COLO829 (cell line): ENCODE measurements at regions not wholly inside any gene's neighbourhood (a gene's known extent, or its start where the extent isn't known, plus 50 kb on each side); places are given as distances from the start of the nearest gene placed in this dataset.

Source experiments
- DNase-seq: peaks from one replicate; pipeline ENCODE4 v3.0.0; 2012; ENCODE audit warnings: low spot score

GRCh38 chr3:102183623-102184022, 251.2 kb upstream of the ZPLD1 start:
- DNase-seq, result no peak

DNA sequence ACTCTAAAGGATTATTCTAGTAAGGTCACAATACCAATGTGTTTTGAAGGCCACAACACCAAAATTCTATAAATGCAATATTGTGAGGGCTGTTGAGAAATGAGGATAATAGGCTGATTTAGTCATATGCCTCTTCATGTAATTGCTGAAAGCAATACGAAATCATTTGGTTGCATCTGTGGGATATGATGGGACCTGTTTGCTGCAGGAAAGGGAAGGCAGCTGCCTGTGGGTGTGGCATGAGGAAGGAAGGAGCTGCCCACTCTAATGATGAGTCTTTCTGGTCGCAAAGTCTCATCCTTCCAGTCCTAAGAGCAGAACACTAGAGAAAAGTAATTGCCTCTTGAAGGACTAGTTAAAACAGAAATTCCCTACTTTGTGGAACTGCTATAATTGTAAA, 245.3 kb upstream of the ZPLD1 start:
- DNase-seq, result no peak

DNA sequence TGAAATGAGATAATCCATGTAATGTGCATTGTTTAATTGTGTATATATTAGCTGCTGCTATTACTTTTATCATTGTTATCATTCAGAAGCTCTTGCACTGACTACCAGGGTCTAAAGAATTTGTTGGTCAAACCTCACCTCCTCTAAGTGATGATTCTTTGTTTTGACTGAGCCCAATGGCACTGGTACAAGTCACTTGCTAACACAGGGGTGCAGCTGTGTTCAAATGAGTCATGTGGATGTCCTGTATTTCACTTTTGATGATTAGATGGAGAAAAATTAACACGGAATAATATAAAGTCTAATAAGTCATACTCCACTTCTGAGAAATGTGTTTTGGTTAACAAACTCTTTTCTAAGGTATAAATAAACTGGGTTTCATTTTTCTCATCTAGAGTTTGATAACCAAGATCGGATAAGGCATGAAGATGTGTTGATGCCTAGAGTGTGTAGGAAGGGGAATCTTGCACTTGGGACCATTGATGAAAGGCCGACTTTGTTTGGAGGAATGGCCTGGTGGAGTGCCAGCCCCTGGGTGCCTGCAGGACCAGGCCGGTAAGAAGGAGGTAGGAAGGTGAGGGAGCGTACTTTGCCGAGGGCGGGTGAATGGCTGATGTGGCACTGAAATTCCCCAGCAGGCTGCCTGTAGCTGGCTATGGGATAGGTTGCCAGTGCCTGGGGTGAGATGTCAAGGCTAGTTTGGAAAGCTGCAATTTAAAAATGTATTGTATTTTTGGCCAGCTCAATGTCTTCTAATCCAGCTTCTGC, 244.7 kb upstream of the ZPLD1 start:
- no peak for DNase-seq

- no peak for DNase-seq
Measured at GRCh38 chr3:102192575-102192974, 242.2 kb upstream of the ZPLD1 start.

GRCh38 chr3:102193255-102193654, 241.6 kb upstream of the ZPLD1 start:
- DNase-seq, result no peak

DNA sequence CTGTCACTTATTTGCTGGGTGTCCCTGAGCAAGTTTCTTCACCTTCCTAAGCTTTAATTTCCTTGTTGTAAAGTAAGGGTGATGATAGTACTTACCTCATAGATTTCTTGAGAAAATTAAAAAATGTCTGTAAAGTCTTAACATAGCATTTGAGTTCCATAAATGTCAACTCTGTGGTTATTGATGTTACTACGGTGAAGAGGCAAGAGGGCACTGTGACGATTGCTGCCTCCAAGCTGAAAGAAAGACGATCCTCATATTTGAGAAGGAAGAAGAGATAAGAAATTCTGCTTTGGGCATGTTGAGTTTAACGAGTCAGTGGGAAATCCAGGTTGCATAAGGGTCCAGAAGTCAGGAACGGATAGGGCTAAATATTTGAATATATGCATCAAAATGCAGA, 240.8 kb upstream of the ZPLD1 start:
- DNase-seq, result no peak

DNA sequence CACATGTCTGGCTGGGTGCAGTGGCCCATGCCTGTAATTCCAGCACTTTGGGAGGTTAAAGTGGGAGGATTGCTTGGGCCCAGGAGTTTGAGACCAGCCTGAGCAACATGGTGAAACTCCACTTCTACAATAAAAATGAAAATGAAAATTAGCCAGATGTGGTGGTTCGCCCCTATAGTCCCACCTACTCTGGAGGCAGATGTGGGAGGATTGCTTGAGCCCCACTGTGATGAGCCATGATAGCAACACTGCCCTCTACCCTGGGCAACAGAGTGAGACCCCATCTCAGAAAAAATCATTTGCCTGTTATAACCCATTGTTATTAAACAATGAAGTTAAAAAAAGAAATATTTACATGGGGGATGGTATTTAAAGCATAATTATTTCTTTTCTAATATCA, 240.1 kb upstream of the ZPLD1 start:
- DNase-seq, result no peak

DNA sequence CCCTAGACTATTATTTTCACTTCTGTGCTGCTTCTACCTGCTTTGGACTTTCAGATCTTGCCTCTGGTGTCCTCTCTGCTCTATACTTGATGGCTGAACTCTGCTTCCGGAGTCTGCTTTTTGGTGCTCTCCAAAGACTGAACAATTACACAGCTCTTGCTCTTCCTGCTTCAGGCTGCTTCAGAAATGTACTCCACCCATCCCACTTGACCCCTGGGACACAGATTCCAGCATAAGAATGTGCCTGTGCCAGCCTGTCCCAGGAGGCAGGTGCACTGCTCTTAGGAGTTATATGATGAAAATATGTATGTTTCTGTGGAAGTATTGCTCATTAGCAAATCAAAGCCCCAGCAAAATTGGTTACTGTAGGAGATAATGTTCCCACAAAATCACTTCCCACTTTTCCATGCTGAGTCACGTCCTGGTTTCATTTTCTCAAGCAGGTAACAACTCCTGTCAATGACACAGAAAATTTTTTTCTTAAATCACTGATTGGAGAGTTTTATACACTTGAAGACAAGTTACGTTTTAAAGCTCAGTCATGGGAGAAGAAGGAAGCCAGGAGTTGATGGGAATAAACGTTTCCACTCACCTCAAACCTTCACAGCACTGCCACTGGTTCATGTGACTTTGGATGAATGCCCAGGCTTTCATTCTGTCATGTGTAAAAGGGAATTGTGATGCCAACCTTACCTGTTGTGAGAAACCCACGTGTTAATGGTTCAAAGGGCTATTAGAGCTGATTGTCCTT, 239.4 kb upstream of the ZPLD1 start:
- no peak for DNase-seq

DNA sequence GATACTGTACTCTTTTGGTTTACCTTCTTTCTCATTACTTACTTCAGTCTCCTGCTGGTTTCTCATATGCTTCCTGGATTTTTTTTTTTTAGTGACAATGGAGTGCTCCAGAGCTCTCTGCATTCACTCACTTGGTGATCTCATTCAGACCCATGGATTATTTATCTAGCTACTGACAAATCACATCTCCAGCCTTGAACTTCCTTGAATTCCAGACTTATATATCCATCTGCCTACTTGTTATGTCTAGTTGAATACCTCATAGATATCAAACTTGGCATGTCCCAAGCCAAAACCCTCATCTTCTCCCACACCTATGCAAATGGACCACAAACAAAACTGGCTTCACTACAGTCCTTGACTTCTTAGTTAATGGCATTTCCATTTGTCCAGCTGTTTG, 234.7 kb upstream of the ZPLD1 start:
- DNase-seq, result no peak

DNA sequence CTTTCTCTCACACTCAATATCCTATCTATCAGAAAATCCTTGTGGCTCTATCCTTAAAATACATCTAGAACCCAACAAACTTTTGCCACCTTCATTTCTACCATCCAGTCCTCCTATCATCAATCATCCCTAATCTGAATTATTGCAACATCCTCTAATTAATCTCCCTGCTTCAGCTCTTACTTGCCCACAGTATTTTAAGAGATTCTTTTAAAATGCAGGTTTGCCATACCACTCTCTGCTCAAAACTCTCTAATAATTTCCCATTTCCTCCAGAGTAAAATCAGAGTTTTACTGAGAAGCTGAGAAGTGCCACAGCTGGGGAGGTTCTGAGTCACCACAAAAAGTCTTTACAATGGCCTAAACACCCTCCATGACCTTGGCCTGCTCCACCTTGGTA, 234.3 kb upstream of the ZPLD1 start:
- DNase-seq, result no peak

- DNase-seq, result no peak
Measured at GRCh38 chr3:102205647-102206046, 229.2 kb upstream of the ZPLD1 start.

DNA sequence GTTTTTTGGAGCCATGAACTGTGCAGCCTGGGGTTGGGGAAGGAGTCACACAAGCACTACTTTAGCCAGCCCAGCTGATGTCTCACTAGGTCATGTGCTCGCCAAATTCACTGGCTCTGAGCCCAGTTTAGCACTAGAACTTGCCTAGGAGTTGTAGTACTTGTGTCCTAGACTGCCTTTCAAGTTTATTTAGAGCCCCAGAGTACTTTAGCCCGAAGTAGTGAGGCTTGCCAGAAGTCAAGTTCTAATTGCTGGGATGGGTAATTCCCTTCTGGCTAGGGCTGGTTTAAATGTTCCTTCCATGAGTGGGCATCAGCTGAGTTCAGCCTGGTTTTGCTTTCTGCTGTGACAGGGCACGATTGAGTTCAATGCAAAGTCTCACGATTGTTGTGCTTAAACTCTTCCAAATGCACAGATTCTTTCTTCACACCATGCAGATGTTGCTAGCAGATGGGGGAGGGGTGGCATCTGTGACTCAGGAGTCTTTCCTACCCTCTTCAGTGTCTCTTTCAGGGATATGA, 228.2 kb upstream of the ZPLD1 start:
- no peak for DNase-seq

- no peak for DNase-seq
Measured at GRCh38 chr3:102207151-102207571, 227.7 kb upstream of the ZPLD1 start.

- DNase-seq, result no peak
Measured at GRCh38 chr3:102215166-102215565, 219.6 kb upstream of the ZPLD1 start.

GRCh38 chr3:102223132-102223531, 211.7 kb upstream of the ZPLD1 start:
- DNase-seq, result no peak

- no peak for DNase-seq
Measured at GRCh38 chr3:102224171-102224570, 210.6 kb upstream of the ZPLD1 start.

DNA sequence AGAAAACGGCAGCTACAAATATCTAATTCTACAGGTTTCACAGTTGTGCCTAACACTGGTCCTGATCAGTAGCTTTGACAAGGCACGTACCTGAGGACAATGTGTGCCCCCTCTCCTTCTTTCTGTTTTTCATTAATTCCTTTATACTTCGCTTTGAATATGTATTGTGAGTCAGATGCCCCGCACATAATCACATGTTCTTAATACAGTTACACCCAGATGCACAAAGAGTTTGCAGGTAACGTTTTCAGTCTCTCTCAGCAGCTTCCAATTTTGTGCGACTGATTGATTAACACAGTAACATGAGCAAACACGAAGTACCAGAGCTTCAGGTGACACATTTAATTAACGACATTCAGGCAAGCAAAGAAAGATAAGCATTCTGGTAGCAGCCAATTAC, 209.8 kb upstream of the ZPLD1 start:
- no peak for DNase-seq

- DNase-seq, result peak; percentile 59
Measured at GRCh38 chr3:102225407-102226132, 209.2 kb upstream of the ZPLD1 start.

GRCh38 chr3:102226463-102226862, 208.4 kb upstream of the ZPLD1 start:
- no peak for DNase-seq

DNA sequence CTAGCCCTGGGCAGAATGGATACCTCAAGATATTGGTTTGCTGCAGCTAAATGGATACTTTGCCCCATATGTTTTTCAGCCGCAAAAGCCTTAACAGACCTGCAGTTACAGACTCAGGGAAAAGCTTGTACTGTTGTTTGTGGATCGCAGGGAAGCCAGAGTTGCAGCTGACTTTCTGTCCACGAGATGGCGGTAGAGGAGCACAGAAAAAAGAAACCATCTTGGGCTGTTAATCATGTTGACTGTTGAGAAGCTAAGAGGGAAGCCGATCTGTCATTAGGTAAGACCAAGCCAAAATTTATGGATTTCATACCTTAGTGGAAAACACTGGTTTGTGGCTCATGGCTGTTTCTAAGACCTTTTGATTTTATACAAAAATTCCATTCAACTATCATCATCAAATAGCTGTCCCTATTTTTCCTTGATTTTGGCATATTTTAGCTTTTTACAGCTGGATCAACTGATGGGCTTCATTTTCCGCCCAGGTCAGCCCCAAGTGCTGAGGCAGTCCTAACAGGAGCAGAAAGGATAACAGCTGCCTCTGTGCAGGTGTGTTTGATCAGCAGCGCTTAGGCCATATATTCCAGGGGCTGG, 205.7 kb upstream of the ZPLD1 start:
- DNase-seq, result peak; percentile 63

GRCh38 chr3:102230057-102230456, 204.8 kb upstream of the ZPLD1 start:
- DNase-seq, result no peak

- DNase-seq, result peak; percentile 86
Measured at GRCh38 chr3:102233881-102234280, 200.9 kb upstream of the ZPLD1 start.
